Testis (tissue), 2 donors: ENCODE measurements at regions not wholly inside any gene's neighbourhood (a gene's known extent, or its start where the extent isn't known, plus 50 kb on each side); places are given as distances from the start of the nearest gene placed in this dataset.

Source experiments
- DNase-seq: peaks from one replicate; pipeline ENCODE4 v3.0.0-alpha.2; 2019
- H3K27ac ChIP-seq, 2 donors: fragments of 200-600 bp; sonication (generic); one replicate each; pipeline ENCODE4 v1.5.1; 2019
- H3K27me3 ChIP-seq: fragments of 200-600 bp; sonication (generic); one replicate; pipeline ENCODE4 v1.5.1; 2019
- H3K36me3 ChIP-seq: fragments of 200-600 bp; sonication (generic); one replicate; pipeline ENCODE4 v1.5.1; 2017; ENCODE audit warnings: low read depth; ENCODE audit errors: missing control alignments
- H3K4me1 ChIP-seq: fragments of 200-600 bp; sonication (generic); one replicate; pipeline ENCODE4 v1.5.1; 2019
- H3K4me3 ChIP-seq, 2 donors: fragments of 200-600 bp; sonication (generic); one replicate each; pipeline ENCODE4 v1.5.1; 2017 to 2019
- H3K9me3 ChIP-seq: fragments of 200-600 bp; sonication (generic); one replicate; pipeline ENCODE4 v1.5.1; 2017
- CTCF ChIP-seq, 3 experiments: fragments of 450-650 bp in 2 of 3; fragments of 200-600 bp in 1 of 3; sonication (generic) in 1 of 3; IDR thresholded peaks; one replicate each; pipeline ENCODE4 v1.5.1; 2016 to 2019; ENCODE audit warnings: antibody characterized with exemption in 3 of 3, mild to moderate bottlenecking in 2 of 3, moderate library complexity in 1 of 3
- POLR2A ChIP-seq: fragments of 450-650 bp; IDR thresholded peaks from one replicate; pipeline ENCODE4 v1.6.1; 2017; ENCODE audit warnings: antibody characterized with exemption, mild to moderate bottlenecking, moderate library complexity
- WGBS, 2 donors: methylation state at CpG; one replicate each; pipeline ENCODE4 v1.1.5; 2018; 5-methylcytosine and 5-hydroxymethylcytosine counted together
- intact Hi-C: fragments of 100-400 bp; cut with DNase I; formaldehyde crosslinking; loops from one replicate; pipeline ENCODE4 v1.15.1; 2023; ENCODE audit warnings: low total_unique reads

GRCh38 chr12:92342574-92342973 is 196.9 kb upstream of the BTG1 start:
- 69 to 84% methylated on average over 1 of the region's 1 CpG for WGBS, 2 donors
- Histone ChIP-seq H3K9me3 (no peaks in the 10 kb centered on the region), H3K36me3 (no peaks in the 10 kb centered on the region), H3K27me3 (no peaks in the 10 kb centered on the region), H3K4me1 (no peaks in the 10 kb centered on the region), H3K4me3 (no peak overlapping the region), H3K27ac (no peak overlapping the region)
- no peak for TF ChIP-seq POLR2A
- no peak for TF ChIP-seq CTCF (IDR thresholded peaks at IDR 0.05)
- intact Hi-C loops, result no loop called here
- no peak for DNase-seq

GRCh38 chr12:92341065-92341668 is 195.5 kb upstream of the BTG1 start:
- Histone ChIP-seq H3K27me3 (no peaks in the 10 kb centered on the region), H3K4me1 (no peaks in the 10 kb centered on the region), H3K4me3 (no peak overlapping the region), H3K9me3 (no peaks in the 10 kb centered on the region), H3K36me3 (no peaks in the 10 kb centered on the region), H3K27ac (no peak overlapping the region)
- intact Hi-C loops, result no loop called here
- no peak for DNase-seq
- 81 to 82% methylated on average over 13 of the region's 13 CpGs for WGBS, 2 donors
- TF ChIP-seq POLR2A, result no peak
- TF ChIP-seq CTCF (IDR thresholded peaks at IDR 0.05), result no peak

- Histone ChIP-seq H3K27ac (no peak overlapping the region), H3K27me3 (no peaks in the 10 kb centered on the region), H3K4me1 (peaks cover 4% of the 10 kb centered on the region), H3K9me3 (no peaks in the 10 kb centered on the region), H3K36me3 (no peaks in the 10 kb centered on the region), H3K4me3 (no peak overlapping the region)
- TF ChIP-seq CTCF (IDR thresholded peaks at IDR 0.05) (no peak), POLR2A (no peak)
- intact Hi-C loops, result no loop called here
- WGBS, 2 donors, result 87 to 93% methylated on average over 6 of the region's 6 CpGs
- DNase-seq, result no peak
Observed at GRCh38 chr12:92340441-92341064, 194.9 kb upstream of the BTG1 start.

GRCh38 chr12:92340003-92340402 is 194.4 kb upstream of the BTG1 start:
- Histone ChIP-seq H3K36me3 (no peaks in the 10 kb centered on the region), H3K9me3 (no peaks in the 10 kb centered on the region), H3K4me3 (no peak overlapping the region), H3K27ac (no peak overlapping the region), H3K27me3 (no peaks in the 10 kb centered on the region), H3K4me1 (peaks cover 4% of the 10 kb centered on the region)
- DNase-seq, result no peak
- WGBS, 2 donors, result 82 to 100% methylated on average over 1 of the region's 1 CpG
- intact Hi-C loops, result no loop called here
- TF ChIP-seq POLR2A, result no peak
- TF ChIP-seq CTCF (IDR thresholded peaks at IDR 0.05), result no peak
